AG04450 (cell line): ENCODE measurements at regions not wholly inside any gene's neighbourhood (a gene's known extent, or its start where the extent isn't known, plus 50 kb on each side); places are given as distances from the start of the nearest gene placed in this dataset.

Source experiments
- CTCF ChIA-PET: fragments of 300-600, 350-600 bp; formaldehyde crosslinking; extraction: SDS; loops from one replicate; lab custom pipeline; 2022; ENCODE audit warnings: antibody characterized with exemption, inconsistent platforms; lab: Charles Lee
- POLR2A ChIA-PET: fragments of 350-600 bp; formaldehyde crosslinking; extraction: SDS; loops from one replicate; lab custom pipeline; 2021; ENCODE audit warnings: antibody characterized with exemption, inconsistent platforms; lab: Yijun Ruan, JAX
- DNase-seq: peaks from one replicate; pipeline ENCODE4 v3.0.0-alpha.2; 2011; ENCODE audit warnings: low read depth, low spot score
- H3K27ac ChIP-seq: one replicate; pipeline ENCODE4 v1.5.1; 2012; ENCODE audit warnings: low read depth, low read length, control low read depth
- H3K27me3 ChIP-seq: one replicate; pipeline ENCODE4 v1.6.0; 2012; ENCODE audit warnings: low read length; ENCODE audit not compliant: control insufficient read depth, insufficient read depth
- H3K4me3 ChIP-seq: 2 replicates; pipeline ENCODE4 v1.5.1; 2011; ENCODE audit warnings: mild to moderate bottlenecking, low read depth, low read length, control low read depth
- H3K9me3 ChIP-seq: 2 replicates; pipeline ENCODE4 v1.5.1; 2012; ENCODE audit warnings: low read length; ENCODE audit not compliant: control insufficient read depth, insufficient read depth
- TF ChIP-seq, protein P1 (sequence below): IDR thresholded peaks from 2 replicates; pipeline ENCODE4 v1.5.1; 2011; ENCODE audit warnings: low read depth, low read length, control low read depth, inconsistent platforms

DNA sequence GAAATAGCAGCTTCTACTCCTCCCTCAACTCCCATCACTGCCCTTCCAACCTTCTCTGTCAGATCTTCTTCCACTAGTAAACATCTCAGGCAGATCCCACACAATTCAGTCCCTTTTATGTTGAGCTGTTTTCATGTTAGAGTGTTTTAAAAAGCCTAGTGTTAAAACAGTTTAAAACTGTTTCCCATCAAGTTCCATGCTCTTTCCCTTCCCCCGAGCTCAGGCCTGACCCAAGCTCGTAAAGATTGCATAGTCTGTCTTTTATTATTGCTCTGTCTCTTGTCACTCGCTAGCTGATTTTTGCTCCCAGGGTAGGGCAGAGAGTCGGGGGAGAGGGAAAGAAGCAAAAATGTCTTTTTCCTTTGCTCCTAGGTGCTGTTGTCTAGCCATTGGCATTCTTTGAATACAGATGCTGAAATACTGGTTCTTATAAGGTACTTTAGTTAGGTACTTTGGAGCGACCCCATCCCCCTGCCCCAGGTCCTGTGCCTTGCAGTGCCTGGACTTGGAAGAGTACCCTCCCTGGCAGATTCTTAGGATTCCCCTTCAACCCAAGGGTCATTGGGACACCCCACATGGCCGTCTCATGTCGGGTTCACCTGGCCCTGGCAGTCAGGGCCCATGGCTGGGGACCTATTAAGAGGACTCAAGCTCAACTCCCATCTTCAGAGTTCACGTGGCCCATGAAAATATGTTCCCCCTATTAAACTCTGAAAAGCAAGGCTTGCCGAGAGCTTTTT lies 101.2 kb upstream of the ARMC2 start:
- ChIA-PET CTCF (no interaction called here), POLR2A (no interaction called here)
- TF ChIP-seq, protein P1, sequence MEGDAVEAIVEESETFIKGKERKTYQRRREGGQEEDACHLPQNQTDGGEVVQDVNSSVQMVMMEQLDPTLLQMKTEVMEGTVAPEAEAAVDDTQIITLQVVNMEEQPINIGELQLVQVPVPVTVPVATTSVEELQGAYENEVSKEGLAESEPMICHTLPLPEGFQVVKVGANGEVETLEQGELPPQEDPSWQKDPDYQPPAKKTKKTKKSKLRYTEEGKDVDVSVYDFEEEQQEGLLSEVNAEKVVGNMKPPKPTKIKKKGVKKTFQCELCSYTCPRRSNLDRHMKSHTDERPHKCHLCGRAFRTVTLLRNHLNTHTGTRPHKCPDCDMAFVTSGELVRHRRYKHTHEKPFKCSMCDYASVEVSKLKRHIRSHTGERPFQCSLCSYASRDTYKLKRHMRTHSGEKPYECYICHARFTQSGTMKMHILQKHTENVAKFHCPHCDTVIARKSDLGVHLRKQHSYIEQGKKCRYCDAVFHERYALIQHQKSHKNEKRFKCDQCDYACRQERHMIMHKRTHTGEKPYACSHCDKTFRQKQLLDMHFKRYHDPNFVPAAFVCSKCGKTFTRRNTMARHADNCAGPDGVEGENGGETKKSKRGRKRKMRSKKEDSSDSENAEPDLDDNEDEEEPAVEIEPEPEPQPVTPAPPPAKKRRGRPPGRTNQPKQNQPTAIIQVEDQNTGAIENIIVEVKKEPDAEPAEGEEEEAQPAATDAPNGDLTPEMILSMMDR: no peak
- no peak overlapping the region for H3K27ac ChIP-seq
- H3K9me3 ChIP-seq: no peaks in the 10 kb centered on the region
- H3K27me3 ChIP-seq: no peaks in the 10 kb centered on the region
- DNase-seq: no peak
- no peak overlapping the region for H3K4me3 ChIP-seq

GRCh38 chr6:108748055-108748454 lies 100.2 kb upstream of the ARMC2 start:
- no peak for DNase-seq
- CTCF ChIA-PET: no interaction called here
- H3K9me3 ChIP-seq: no peaks in the 10 kb centered on the region
- no peaks in the 10 kb centered on the region for H3K27me3 ChIP-seq
- POLR2A ChIA-PET: no interaction called here
- no peak overlapping the region for H3K4me3 ChIP-seq
- TF ChIP-seq, protein P1: no peak
- H3K27ac ChIP-seq: no peak overlapping the region

- no peak for DNase-seq
- CTCF ChIA-PET: no interaction called here
- Histone ChIP-seq H3K27ac (no peak overlapping the region), H3K27me3 (no peaks in the 10 kb centered on the region), H3K9me3 (no peaks in the 10 kb centered on the region), H3K4me3 (no peak overlapping the region)
- POLR2A ChIA-PET: no interaction called here
- TF ChIP-seq, protein P1: no peak
Observed at GRCh38 chr6:108748959-108749358, 99.3 kb upstream of the ARMC2 start.

DNA sequence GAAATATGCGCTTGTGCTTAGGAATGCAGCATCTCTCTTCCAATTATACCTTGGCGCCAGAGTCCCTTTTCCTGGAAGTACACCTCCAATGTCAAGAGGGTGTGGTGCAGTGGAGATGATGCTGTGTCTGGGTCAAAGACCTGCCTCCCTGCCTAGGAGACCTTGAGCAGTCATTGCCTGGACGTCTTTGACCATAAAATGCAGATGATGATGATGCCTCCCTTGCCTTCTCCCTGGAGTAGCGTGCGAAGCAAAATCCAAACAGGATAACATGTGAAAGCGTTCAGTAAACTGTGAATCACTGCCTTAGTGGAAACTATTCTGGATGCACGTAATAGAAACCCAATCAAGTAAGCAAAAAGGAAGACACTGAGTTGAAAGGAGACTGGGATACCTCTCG lies 97.4 kb upstream of the ARMC2 start:
- Histone ChIP-seq H3K27ac (no peak overlapping the region), H3K27me3 (no peaks in the 10 kb centered on the region), H3K4me3 (no peak overlapping the region), H3K9me3 (no peaks in the 10 kb centered on the region)
- TF ChIP-seq, protein P1: no peak
- CTCF ChIA-PET: no interaction called here
- POLR2A ChIA-PET: no interaction called here
- no peak for DNase-seq

DNA sequence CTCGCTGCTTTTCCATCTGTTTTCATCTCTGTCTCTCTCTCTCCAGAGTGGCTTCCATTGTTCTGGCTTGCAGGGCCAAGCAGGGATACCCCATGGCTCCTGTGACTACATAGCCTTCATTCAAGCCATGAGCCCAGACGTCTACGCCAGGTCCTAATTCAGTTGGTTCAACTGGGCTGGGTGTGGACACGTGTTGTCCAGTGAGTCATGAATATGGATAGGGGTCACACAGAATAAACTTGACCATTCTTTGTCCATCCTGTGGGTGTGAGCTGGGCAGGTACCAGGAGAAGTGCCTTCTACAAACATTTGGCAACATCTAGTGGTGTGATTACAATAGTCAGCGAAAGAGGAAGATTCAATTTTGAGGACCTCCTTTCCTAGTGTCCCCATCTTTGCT lies 96.9 kb upstream of the ARMC2 start:
- ChIA-PET POLR2A (interaction anchor here (0.8 kb wide), 1 partner anchor 27 kb away, joined by 3 read pairs; no protein-coding TSS in a partner anchor), CTCF (no interaction called here)
- TF ChIP-seq, protein P1: no peak
- DNase-seq: no peak
- Histone ChIP-seq H3K27me3 (no peaks in the 10 kb centered on the region), H3K4me3 (no peak overlapping the region), H3K27ac (no peak overlapping the region), H3K9me3 (no peaks in the 10 kb centered on the region)
